IMR-90 (cell line): ENCODE measurements at regions not wholly inside any gene's neighbourhood (a gene's known extent, or its start where the extent isn't known, plus 50 kb on each side); places are given as distances from the start of the nearest gene placed in this dataset.

Experiments
- BHLHE40 ChIP-seq: fragments of 150-350 bp; IDR thresholded peaks from 2 replicates; pipeline ENCODE4 v1.6.1; 2016; ENCODE audit warnings: mild to moderate bottlenecking, low read depth, low read length
- FOS ChIP-seq: fragments of 150-350 bp; IDR thresholded peaks from 2 replicates; pipeline ENCODE4 v1.6.1; 2016; ENCODE audit warnings: low read depth, low read length
- POLR2A ChIP-seq: IDR thresholded peaks from 2 replicates; pipeline ENCODE4 v1.6.1; 2012; ENCODE audit warnings: mild to moderate bottlenecking, low read depth, low read length
- RCOR1 ChIP-seq: IDR thresholded peaks from 2 replicates; pipeline ENCODE4 v1.6.1; 2012; ENCODE audit warnings: mild to moderate bottlenecking, low read length, improper control_type of control experiment; ENCODE audit not compliant: insufficient replicate concordance
- TF ChIP-seq, protein P1 (sequence below): conservative IDR thresholded peaks from 2 replicates; pipeline ENCODE4 v1.5.1; 2012; ENCODE audit warnings: mild to moderate bottlenecking, low read depth, low read length, improper control_type of control experiment

DNA sequence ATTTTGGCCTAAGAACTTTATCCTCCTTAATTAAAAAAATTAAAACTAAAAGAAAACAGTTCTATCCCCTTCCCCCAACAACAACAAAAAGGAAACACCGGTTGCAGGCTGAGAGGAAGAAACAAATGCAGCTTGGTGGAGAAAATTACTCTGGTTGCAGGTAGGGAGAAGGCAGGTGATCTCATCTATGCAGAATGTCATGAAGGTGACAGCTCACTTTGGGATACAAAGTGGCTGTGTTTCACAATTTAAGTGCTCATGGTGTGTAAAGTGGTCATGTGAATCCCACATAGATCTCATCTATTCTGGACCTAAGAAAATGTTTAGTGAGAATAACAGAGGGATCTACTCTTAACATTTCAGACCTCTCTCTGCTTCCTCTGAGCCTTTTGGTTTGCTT, 219.7 kb upstream of the PKP2 start:
- TF ChIP-seq, protein P1, sequence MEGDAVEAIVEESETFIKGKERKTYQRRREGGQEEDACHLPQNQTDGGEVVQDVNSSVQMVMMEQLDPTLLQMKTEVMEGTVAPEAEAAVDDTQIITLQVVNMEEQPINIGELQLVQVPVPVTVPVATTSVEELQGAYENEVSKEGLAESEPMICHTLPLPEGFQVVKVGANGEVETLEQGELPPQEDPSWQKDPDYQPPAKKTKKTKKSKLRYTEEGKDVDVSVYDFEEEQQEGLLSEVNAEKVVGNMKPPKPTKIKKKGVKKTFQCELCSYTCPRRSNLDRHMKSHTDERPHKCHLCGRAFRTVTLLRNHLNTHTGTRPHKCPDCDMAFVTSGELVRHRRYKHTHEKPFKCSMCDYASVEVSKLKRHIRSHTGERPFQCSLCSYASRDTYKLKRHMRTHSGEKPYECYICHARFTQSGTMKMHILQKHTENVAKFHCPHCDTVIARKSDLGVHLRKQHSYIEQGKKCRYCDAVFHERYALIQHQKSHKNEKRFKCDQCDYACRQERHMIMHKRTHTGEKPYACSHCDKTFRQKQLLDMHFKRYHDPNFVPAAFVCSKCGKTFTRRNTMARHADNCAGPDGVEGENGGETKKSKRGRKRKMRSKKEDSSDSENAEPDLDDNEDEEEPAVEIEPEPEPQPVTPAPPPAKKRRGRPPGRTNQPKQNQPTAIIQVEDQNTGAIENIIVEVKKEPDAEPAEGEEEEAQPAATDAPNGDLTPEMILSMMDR, result no peak
- TF ChIP-seq BHLHE40, result no peak
- TF ChIP-seq POLR2A, result no peak
- TF ChIP-seq FOS, result no peak
- no peak for TF ChIP-seq RCOR1
